ENCODE measurements at regions not wholly inside any gene's neighbourhood (a gene's known extent, or its start where the extent isn't known, plus 50 kb on each side); places are given as distances from the start of the nearest gene placed in this dataset.

GRCh38 chr1:195495720-195496635, 1112.3 kb downstream of the KCNT2 start:
- no peak for DNase-seq

GRCh38 chr1:195482137-195482536, 1126.1 kb downstream of the KCNT2 start:
- no peak for DNase-seq

- no peak for DNase-seq
Observed at GRCh38 chr1:195481293-195481692, 1126.9 kb downstream of the KCNT2 start.

- DNase-seq: no peak
Observed at GRCh38 chr1:195475568-195475967, 1132.7 kb downstream of the KCNT2 start.

- DNase-seq: no peak
Observed at GRCh38 chr1:195472291-195472690, 1135.9 kb downstream of the KCNT2 start.

- no peak for DNase-seq
Observed at GRCh38 chr1:195466639-195467038, 1141.6 kb downstream of the KCNT2 start.

- DNase-seq: no peak
Observed at GRCh38 chr1:195462646-195463045, 1145.6 kb downstream of the KCNT2 start.

GRCh38 chr1:195462152-195462551, 1146.1 kb downstream of the KCNT2 start:
- no peak for DNase-seq

GRCh38 chr1:195458365-195458764, 1149.9 kb downstream of the KCNT2 start:
- DNase-seq: no peak

GRCh38 chr1:195450794-195451193, 1157.4 kb downstream of the KCNT2 start:
- no peak for DNase-seq

GRCh38 chr1:195439661-195440060, 1168.6 kb downstream of the KCNT2 start:
- DNase-seq: no peak

- DNase-seq: no peak
Observed at GRCh38 chr1:195434566-195435203, 1173.6 kb downstream of the KCNT2 start.

- no peak for DNase-seq
Observed at GRCh38 chr1:195430826-195431225, 1177.4 kb downstream of the KCNT2 start.

GRCh38 chr1:195428927-195429326, 1179.3 kb downstream of the KCNT2 start:
- DNase-seq: no peak

- DNase-seq: no peak
Observed at GRCh38 chr1:195415584-195415983, 1192.7 kb downstream of the KCNT2 start.

GRCh38 chr1:195394567-195394966, 1213.7 kb downstream of the KCNT2 start:
- no peak for DNase-seq

GRCh38 chr1:195376190-195376589, 1232.0 kb downstream of the KCNT2 start:
- DNase-seq: no peak

GRCh38 chr1:195373856-195374255, 1234.4 kb downstream of the KCNT2 start:
- no peak for DNase-seq

GRCh38 chr1:195345149-195345548, 1263.1 kb downstream of the KCNT2 start:
- no peak for DNase-seq

GRCh38 chr1:195337646-195338045, 1270.6 kb downstream of the KCNT2 start:
- no peak for DNase-seq

- DNase-seq: no peak
Observed at GRCh38 chr1:195336812-195337211, 1271.4 kb downstream of the KCNT2 start.

- DNase-seq: no peak
Observed at GRCh38 chr1:195335541-195335940, 1272.7 kb downstream of the KCNT2 start.

- no peak for DNase-seq
Observed at GRCh38 chr1:195332102-195332501, 1276.1 kb downstream of the KCNT2 start.

GRCh38 chr1:195328681-195329080, 1279.6 kb downstream of the KCNT2 start:
- DNase-seq: no peak

Measured in AML-193 (cell line).